Esophagus muscularis mucosa (tissue), 4 donors: ENCODE measurements at regions not wholly inside any gene's neighbourhood (a gene's known extent, or its start where the extent isn't known, plus 50 kb on each side); places are given as distances from the start of the nearest gene placed in this dataset.

Source experiments
- DNase-seq: peaks from one replicate; pipeline ENCODE4 v3.0.0-alpha.2; 2017; ENCODE audit errors: extremely low spot score
- H3K27ac ChIP-seq, 4 donors: fragments of 200-600 bp; sonication (generic); replicated peaks in 1 of 4; 1 replicate in 3 of 4; 2 replicates in 1 of 4; pipeline ENCODE4 v1.5.1; 2016 to 2019; ENCODE audit warnings: mild to moderate bottlenecking in 1 of 4
- H3K27me3 ChIP-seq, 4 donors: fragments of 200-600 bp; sonication (generic); one replicate each; pipeline versions ENCODE4 v1.5.1 to v1.6.0; 2016 to 2019
- H3K36me3 ChIP-seq, 4 donors: fragments of 200-600 bp; sonication (generic); one replicate each; pipeline ENCODE4 v1.5.1; 2016 to 2019
- H3K4me1 ChIP-seq, 4 donors: fragments of 200-600 bp; sonication (generic); one replicate each; pipeline ENCODE4 v1.5.1; 2016 to 2019
- H3K4me3 ChIP-seq, 4 donors: fragments of 200-600 bp; sonication (generic); 1 replicate in 2 of 4; 2 replicates in 2 of 4; pipeline ENCODE4 v1.5.1; 2016 to 2019; ENCODE audit warnings: mild to moderate bottlenecking in 4 of 4, moderate library complexity in 1 of 4
- H3K9me3 ChIP-seq, 4 donors: fragments of 200-600 bp; sonication (generic); 1 replicate in 3 of 4; 2 replicates in 1 of 4; pipeline ENCODE4 v1.5.1; 2016 to 2019
- CTCF ChIP-seq, 3 experiments: fragments of 200-600 bp in 2 of 3; fragments of 450-650 bp in 1 of 3; sonication (generic) in 2 of 3; IDR thresholded peaks; one replicate each; pipeline ENCODE4 v1.5.1; 2017 to 2019; ENCODE audit warnings: antibody characterized with exemption in 3 of 3, mild to moderate bottlenecking in 2 of 3, moderate library complexity in 1 of 3
- EP300 ChIP-seq: sonication (generic); formaldehyde crosslinking; IDR thresholded peaks from one replicate; pipeline ENCODE4 v1.6.1; 2017; ENCODE audit warnings: antibody characterized with exemption
- POLR2A ChIP-seq: fragments of 450-650 bp; IDR thresholded peaks from one replicate; pipeline ENCODE4 v1.6.1; 2017; ENCODE audit warnings: antibody characterized with exemption, moderate library complexity, mild to moderate bottlenecking, low read depth
- POLR2AphosphoS5 ChIP-seq, 2 donors: sonication (generic); formaldehyde crosslinking; IDR thresholded peaks; one replicate each; pipeline ENCODE4 v1.6.1; 2017; ENCODE audit warnings: antibody characterized with exemption in 2 of 2
- WGBS: methylation state at CpG from one replicate; pipeline ENCODE4 v1.1.5; 2018; 5-methylcytosine and 5-hydroxymethylcytosine counted together
- intact Hi-C: fragments of 100-400 bp; cut with DNase I; formaldehyde crosslinking; loops from one replicate; pipeline ENCODE4 v1.15.1; 2023

- DNase-seq = no peak
- H3K27ac ChIP-seq = no peak overlapping the region
- intact Hi-C loops = no loop called here
- H3K36me3 ChIP-seq = no peaks in the 10 kb centered on the region
- 91% methylated on average over 4 of the region's 4 CpGs for WGBS
- H3K27me3 ChIP-seq = no peaks in the 10 kb centered on the region
- H3K4me1 ChIP-seq = no peaks in the 10 kb centered on the region
- no peak overlapping the region for H3K4me3 ChIP-seq
- no peak for TF ChIP-seq POLR2A
- TF ChIP-seq EP300 = no peak
- TF ChIP-seq CTCF (IDR thresholded peaks at IDR 0.05) = no peak
- TF ChIP-seq POLR2AphosphoS5 (IDR thresholded peaks at IDR 0.05) = no peak
- no peaks in the 10 kb centered on the region for H3K9me3 ChIP-seq
Observed at GRCh38 chr5:63843190-63843589, 119.1 kb downstream of the HTR1A start.

GRCh38 chr5:63837437-63837836 is 124.8 kb downstream of the HTR1A start:
- Histone ChIP-seq H3K9me3 (no peaks in the 10 kb centered on the region), H3K27me3 (no peaks in the 10 kb centered on the region), H3K27ac (no peak overlapping the region), H3K4me3 (no peak overlapping the region), H3K4me1 (no peaks in the 10 kb centered on the region), H3K36me3 (no peaks in the 10 kb centered on the region)
- intact Hi-C loops = no loop called here
- DNase-seq = no peak
- 45% methylated on average over 3 of the region's 3 CpGs for WGBS
- TF ChIP-seq POLR2A = no peak

- Histone ChIP-seq H3K27me3 (no peaks in the 10 kb centered on the region), H3K4me1 (no peaks in the 10 kb centered on the region), H3K36me3 (no peaks in the 10 kb centered on the region), H3K4me3 (no peak overlapping the region), H3K9me3 (peaks cover 0 to 4% (median 0%) of the 10 kb centered on the region in 4 donors), H3K27ac (no peak overlapping the region)
- no peak for DNase-seq
- no peak for TF ChIP-seq CTCF (IDR thresholded peaks at IDR 0.05)
- no peak for TF ChIP-seq POLR2AphosphoS5 (IDR thresholded peaks at IDR 0.05)
- no peak for TF ChIP-seq EP300
- TF ChIP-seq POLR2A = no peak
- intact Hi-C loops = no loop called here
Observed at GRCh38 chr5:63831381-63831780, 130.9 kb downstream of the HTR1A start.

- Histone ChIP-seq H3K4me3 (no peak overlapping the region), H3K27ac (no peak overlapping the region), H3K36me3 (no peaks in the 10 kb centered on the region), H3K4me1 (no peaks in the 10 kb centered on the region), H3K27me3 (no peaks in the 10 kb centered on the region), H3K9me3 (no peaks in the 10 kb centered on the region)
- WGBS = 97% methylated on average over 1 of the region's 1 CpG
- intact Hi-C loops = no loop called here
- no peak for DNase-seq
- TF ChIP-seq CTCF (IDR thresholded peaks at IDR 0.05) (no peak), POLR2AphosphoS5 (IDR thresholded peaks at IDR 0.05) (no peak), POLR2A (no peak), EP300 (no peak)
Observed at GRCh38 chr5:63825984-63826383, 136.3 kb downstream of the HTR1A start.

- Histone ChIP-seq H3K9me3 (no peaks in the 10 kb centered on the region), H3K27ac (no peak overlapping the region), H3K4me1 (no peaks in the 10 kb centered on the region), H3K27me3 (no peaks in the 10 kb centered on the region), H3K36me3 (no peaks in the 10 kb centered on the region), H3K4me3 (no peak overlapping the region)
- intact Hi-C loops = no loop called here
- DNase-seq = no peak
- WGBS = 81% methylated on average over 2 of the region's 2 CpGs
- TF ChIP-seq CTCF (IDR thresholded peaks at IDR 0.05) (no peak), POLR2A (no peak), EP300 (no peak), POLR2AphosphoS5 (IDR thresholded peaks at IDR 0.05) (no peak)
Observed at GRCh38 chr5:63823583-63823982, 138.7 kb downstream of the HTR1A start.
